Heart left ventricle (tissue), 16 donors: ENCODE measurements at regions not wholly inside any gene's neighbourhood (a gene's known extent, or its start where the extent isn't known, plus 50 kb on each side); places are given as distances from the start of the nearest gene placed in this dataset.

Experiments used
- ATAC-seq, 4 donors: fragments of 200-7000 bp; cut with Tn5 transposase; one replicate each; pipeline ENCODE4 v1.9.1; 2020 to 2022; ENCODE audit warnings: moderate library complexity in 4 of 4, mild to moderate bottlenecking in 3 of 4, moderate number of reproducible peaks in 1 of 4
- DNase-seq, 5 donors: peaks; one replicate each; pipeline ENCODE4 v3.0.0-alpha.2; 2020
- H3K27ac ChIP-seq, 12 donors: fragments of 200-600 bp; sonication (generic) in 4 of 12; one replicate each; pipeline versions ENCODE4 v1.5.0 to v1.8.0; 2016 to 2022; ENCODE audit warnings: mild to moderate bottlenecking in 2 of 12
- H3K27me3 ChIP-seq, 9 donors: fragments of 200-600 bp; sonication (generic) in 2 of 9; one replicate each; pipeline versions ENCODE4 v1.5.1 to v1.8.0; 2016 to 2022; ENCODE audit warnings: mild to moderate bottlenecking in 3 of 9
- H3K36me3 ChIP-seq, 9 donors: fragments of 200-600 bp; sonication (generic) in 2 of 9; one replicate each; pipeline versions ENCODE4 v1.5.0 to v1.8.0; 2018 to 2022; ENCODE audit warnings: mild to moderate bottlenecking in 2 of 9
- H3K4me1 ChIP-seq, 12 donors: fragments of 200-600 bp; sonication (generic) in 4 of 12; one replicate each; pipeline versions ENCODE4 v1.5.0 to v1.8.0; 2016 to 2022; ENCODE audit warnings: mild to moderate bottlenecking in 3 of 12
- H3K4me3 ChIP-seq, 12 donors: fragments of 200-600 bp; sonication (generic) in 4 of 12; one replicate each; pipeline versions ENCODE4 v1.5.0 to v1.8.0; 2017 to 2022; ENCODE audit warnings: mild to moderate bottlenecking in 9 of 12, moderate library complexity in 4 of 12
- H3K9me3 ChIP-seq, 12 donors: fragments of 200-600 bp; sonication (generic) in 4 of 12; one replicate each; pipeline versions ENCODE4 v1.5.0 to v1.8.0; 2016 to 2022; ENCODE audit warnings: mild to moderate bottlenecking in 1 of 12
- CTCF ChIP-seq, 12 donors: fragments of 200-600 bp; sonication (generic) in 4 of 12; IDR thresholded peaks; one replicate each; pipeline versions ENCODE4 v1.5.0 to v1.8.0; 2018 to 2022; ENCODE audit warnings: antibody characterized with exemption in 12 of 12, mild to moderate bottlenecking in 5 of 12
- POLR2A ChIP-seq, 2 donors: fragments of 450-650 bp; IDR thresholded peaks; one replicate each; pipeline ENCODE4 v1.6.1; 2017; ENCODE audit warnings: antibody characterized with exemption in 2 of 2, mild to moderate bottlenecking in 2 of 2, moderate library complexity in 2 of 2
- WGBS, 4 donors: extraction: QIAGEN DNeasy Blood & Tissue Kit in 2 of 4; methylation state at CpG; one replicate each; pipeline versions ENCODE4 v1.1.5 to v1.1.7; 2013 to 2018; 5-methylcytosine and 5-hydroxymethylcytosine counted together
- intact Hi-C, 10 donors: fragments of 100-400 bp; cut with DNase I; formaldehyde crosslinking; loops; one replicate each; pipeline versions ENCODE4 v1.11.1 to v1.14.2; 2022
- donor health status: ischemic (EF 13 %, LVEDD 7.1; RV severe dilation, severe dysfunction).
- donor health status: healthy with polysubstance abuse.
- donor health status: DM: no; HTN: yes; CAD: no.
- donor health status: DM: no; HTN: no; CAD: no.
- donor health status: ischemic (EF 25% LVEDD 6.9; RV normal size, moderate dysfunction).
- donor health status: ischemic (EF 25% LVEDD 5.7; RV mildly dilated, moderate dysfunction).
- donor health status: healthy.
- donor health status: DM: yes; HTN: yes; CAD: no.
- donor health status: ischemic (EF 35%, LVEDD 5.7; RV mildly dilated, moderate dysfunction).
- donor health status: nonischemic (EF 11% LVEDD 7.7; RV severe dilation, severe dysfunction).
- donor health status: DM: yes; HTN: yes; CAD: no.
- donor health status: PGD.
- donor health status: ischemic (EF 29% LVEDD 5.4; RV normal size, mild dysfunction).
- donor health status: nonischemic (EF 23%, LVEDD 6.1; RV moderate dilation, normal function).

- Histone ChIP-seq H3K4me3 (no peak overlapping the region), H3K27me3 (no peaks in the 10 kb centered on the region), H3K27ac (no peak overlapping the region), H3K36me3 (no peaks in the 10 kb centered on the region), H3K4me1 (no peaks in the 10 kb centered on the region), H3K9me3 (no peaks in the 10 kb centered on the region)
- intact Hi-C loops: no loop called here
- TF ChIP-seq POLR2A (IDR thresholded peaks at IDR 0.05) (no peak), CTCF (IDR thresholded peaks at IDR 0.05) (no peak)
- ATAC-seq (no peak), DNase-seq (no peak)
- 87 to 90% (median 89%) methylated on average over 15 to 19 of the region's 19 CpGs for WGBS, 4 donors
Observed at GRCh38 chr2:821546-821945, 129.1 kb upstream of the SNTG2 start.

- TF ChIP-seq CTCF (IDR thresholded peaks at IDR 0.05): no peak
- no peak for TF ChIP-seq POLR2A (IDR thresholded peaks at IDR 0.05)
- H3K4me3 ChIP-seq: no peak overlapping the region
- 90 to 95% (median 92%) methylated on average over 7 of the region's 7 CpGs for WGBS, 4 donors
- no peaks in the 10 kb centered on the region for H3K4me1 ChIP-seq
- no peaks in the 10 kb centered on the region for H3K27me3 ChIP-seq
- H3K36me3 ChIP-seq: no peaks in the 10 kb centered on the region
- no peaks in the 10 kb centered on the region for H3K9me3 ChIP-seq
- DNase-seq (no peak), ATAC-seq (no peak)
- no peak overlapping the region for H3K27ac ChIP-seq
- intact Hi-C loops: no loop called here
Observed at GRCh38 chr2:819601-820000, 131.0 kb upstream of the SNTG2 start.

- TF ChIP-seq CTCF (IDR thresholded peaks at IDR 0.05): no peak
- TF ChIP-seq POLR2A (IDR thresholded peaks at IDR 0.05): no peak
- Histone ChIP-seq H3K36me3 (no peaks in the 10 kb centered on the region), H3K4me3 (no peak overlapping the region), H3K27ac (no peak overlapping the region), H3K27me3 (no peaks in the 10 kb centered on the region), H3K4me1 (no peaks in the 10 kb centered on the region), H3K9me3 (no peaks in the 10 kb centered on the region)
- 85 to 89% (median 86%) methylated on average over 12 of the region's 12 CpGs for WGBS, 4 donors
- DNase-seq (no peak), ATAC-seq (no peak)
- intact Hi-C loops: no loop called here
Observed at GRCh38 chr2:819121-819520, 131.5 kb upstream of the SNTG2 start.

- Histone ChIP-seq H3K4me3 (no peak overlapping the region), H3K27me3 (no peaks in the 10 kb centered on the region), H3K27ac (no peak overlapping the region), H3K4me1 (no peaks in the 10 kb centered on the region), H3K9me3 (no peaks in the 10 kb centered on the region), H3K36me3 (no peaks in the 10 kb centered on the region)
- DNase-seq (no peak), ATAC-seq (no peak)
- intact Hi-C loops: no loop called here
- TF ChIP-seq POLR2A (IDR thresholded peaks at IDR 0.05) (no peak), CTCF (IDR thresholded peaks at IDR 0.05) (no peak)
- 74 to 89% (median 87%) methylated on average over 6 of the region's 6 CpGs for WGBS, 4 donors
Observed at GRCh38 chr2:817336-818015, 133.2 kb upstream of the SNTG2 start.
